Stimulated activated CD8-positive, alpha-beta memory T cell treated with anti-CD3 and anti-CD28 coated beads, Interleukin-7, amount 100 ng/mL, for 1 hour (primary cell): ENCODE measurements at regions not wholly inside any gene's neighbourhood (a gene's known extent, or its start where the extent isn't known, plus 50 kb on each side); places are given as distances from the start of the nearest gene placed in this dataset.

Experiments
- DNase-seq, 2 donors: peaks; one replicate each; pipeline ENCODE4 v3.0.0-alpha.2; 2020; ENCODE audit warnings: low read depth in 2 of 2

DNA sequence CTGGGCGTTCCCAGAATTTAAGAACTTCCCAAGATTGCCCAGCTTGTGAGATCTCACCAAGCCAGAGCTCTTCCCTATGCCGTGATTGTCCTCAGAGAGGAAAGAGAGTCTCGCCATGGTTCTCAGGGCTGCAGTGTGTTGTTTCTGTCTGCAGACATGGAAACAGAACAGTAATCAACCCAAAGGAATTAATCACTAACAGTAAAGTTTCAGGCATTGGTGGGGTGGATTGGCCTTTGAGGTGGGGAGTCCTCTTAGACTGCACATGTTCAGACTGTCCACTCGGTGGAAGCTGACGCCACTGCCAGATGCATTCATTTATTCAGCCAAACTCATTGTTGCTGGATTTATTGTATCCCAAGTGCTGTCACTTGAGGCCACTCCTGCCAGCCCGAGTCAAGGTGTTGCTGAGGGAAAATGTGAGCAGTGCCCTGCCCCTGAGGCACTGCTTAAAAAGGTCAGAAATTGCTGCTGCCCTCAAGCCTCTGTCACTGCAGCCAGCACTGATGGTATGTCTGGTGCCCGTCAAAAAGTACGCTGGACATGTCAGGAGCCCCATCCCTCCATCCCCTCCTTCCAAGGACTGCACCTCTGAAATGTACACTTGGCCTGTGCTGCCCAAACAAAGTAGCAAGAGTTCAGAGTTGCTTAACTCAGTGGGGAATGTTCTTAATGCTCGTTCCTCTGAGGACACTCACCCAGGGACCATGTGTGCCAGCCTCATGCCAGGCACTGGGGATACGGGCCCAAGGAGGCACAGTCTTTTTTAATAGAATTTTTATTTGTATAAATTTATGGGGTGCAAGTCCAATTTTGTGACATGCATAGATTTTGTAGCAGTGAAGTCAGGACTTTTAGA is 201.0 kb downstream of the GLI2 start:
- no peak for DNase-seq

DNA sequence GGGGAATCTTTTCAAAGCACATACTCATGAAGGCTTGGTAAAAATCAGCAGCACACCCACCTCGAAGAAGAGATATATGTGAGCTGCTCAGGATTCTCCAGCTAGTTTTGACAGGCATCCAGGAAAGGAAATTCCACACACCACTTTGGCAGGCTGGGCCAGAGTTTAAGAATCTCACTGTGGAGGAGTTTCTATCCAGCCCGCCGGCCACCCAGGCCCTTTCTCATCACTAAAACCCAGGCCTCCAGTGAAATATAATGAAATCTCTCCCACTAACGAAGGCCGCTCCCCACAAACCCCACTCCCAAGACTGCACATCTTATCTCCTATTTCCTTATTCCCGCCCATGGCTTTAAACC is 202.0 kb downstream of the GLI2 start:
- DNase-seq = no peak

DNA sequence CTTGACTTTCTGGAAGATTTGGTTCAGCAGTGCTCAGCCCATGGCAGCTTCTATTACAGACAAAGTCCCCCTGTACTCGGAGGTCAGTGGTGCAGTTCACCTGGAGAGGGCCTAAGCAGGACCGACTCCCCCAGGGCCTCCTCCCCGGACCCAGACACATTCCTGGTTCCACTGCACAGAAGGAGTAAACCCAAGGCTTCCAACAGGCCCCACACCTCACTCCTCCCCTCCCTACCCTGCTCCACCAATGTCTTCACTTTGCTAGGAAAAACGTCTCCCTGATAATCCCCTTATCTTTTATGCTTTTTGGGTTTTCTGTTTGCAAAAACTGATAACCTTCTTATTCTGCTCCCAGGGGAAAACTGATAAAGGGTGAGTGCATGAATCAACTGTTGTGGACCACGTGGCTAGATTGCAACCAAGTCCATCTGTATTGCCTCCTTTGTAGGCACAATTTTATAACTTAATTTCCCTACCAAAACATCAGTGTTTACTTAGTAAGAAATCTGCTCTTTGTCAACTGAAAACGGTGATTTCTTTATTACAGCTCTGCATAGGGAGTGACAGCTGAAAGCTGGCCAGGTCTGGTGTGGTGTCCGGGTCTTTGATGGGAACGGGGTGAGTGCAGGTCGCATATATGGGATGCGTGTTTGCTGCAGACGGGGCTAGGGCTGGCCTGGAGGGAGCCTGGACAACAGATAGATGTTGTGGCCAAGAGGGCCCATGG is 202.5 kb downstream of the GLI2 start:
- DNase-seq = no peak

DNA sequence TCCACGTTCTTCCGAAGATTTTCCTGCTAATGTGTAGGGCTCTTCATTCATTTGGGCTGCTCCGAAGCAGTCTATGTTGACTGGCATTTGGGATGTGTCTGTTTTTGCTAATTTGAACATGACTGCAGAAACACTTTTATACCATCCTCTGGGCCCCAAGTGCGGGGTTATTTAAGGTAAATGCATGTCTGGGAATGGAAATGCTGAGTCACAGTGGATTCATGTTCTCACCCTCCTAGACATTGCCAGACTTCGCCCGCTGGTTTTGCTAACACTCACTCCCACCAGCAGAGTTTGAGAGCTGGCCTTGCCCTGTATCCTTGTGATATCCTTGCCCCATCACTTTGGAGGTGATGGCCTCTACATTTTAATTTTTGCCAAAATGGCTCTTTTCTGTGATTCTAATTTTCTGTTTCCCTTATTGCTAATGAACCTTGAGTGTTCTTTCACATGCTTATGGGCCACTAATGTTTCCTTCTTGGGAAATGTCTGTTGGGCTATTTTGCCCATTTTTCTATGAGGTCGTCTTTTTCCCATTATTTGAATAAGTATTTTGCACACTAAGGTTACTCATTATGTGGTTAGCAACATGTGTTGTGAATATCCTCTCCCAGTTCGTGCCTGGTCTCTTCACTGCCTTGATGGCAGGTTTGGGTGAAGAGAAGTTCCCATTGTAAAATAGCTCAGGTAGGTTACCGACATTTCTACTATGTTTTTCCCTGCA is 204.1 kb downstream of the GLI2 start:
- no peak for DNase-seq

DNA sequence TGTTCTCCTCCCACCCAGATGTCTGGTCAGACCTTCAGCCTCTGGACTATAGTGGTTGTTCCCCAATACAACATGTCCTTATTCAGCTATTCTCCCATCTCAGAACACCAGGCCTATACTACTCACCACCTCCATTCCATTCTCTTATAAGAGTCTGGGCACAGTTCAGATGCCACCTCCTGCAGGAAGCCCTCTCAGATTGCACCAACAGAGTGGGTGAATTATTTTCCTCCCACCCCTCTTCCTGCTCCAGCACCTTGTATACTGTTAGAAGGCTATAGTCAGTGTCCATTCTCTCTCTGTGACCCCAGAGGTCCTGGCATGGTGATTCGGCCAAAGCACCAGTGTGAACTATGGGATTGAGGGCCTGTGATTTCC is 204.6 kb downstream of the GLI2 start:
- DNase-seq = no peak

DNA sequence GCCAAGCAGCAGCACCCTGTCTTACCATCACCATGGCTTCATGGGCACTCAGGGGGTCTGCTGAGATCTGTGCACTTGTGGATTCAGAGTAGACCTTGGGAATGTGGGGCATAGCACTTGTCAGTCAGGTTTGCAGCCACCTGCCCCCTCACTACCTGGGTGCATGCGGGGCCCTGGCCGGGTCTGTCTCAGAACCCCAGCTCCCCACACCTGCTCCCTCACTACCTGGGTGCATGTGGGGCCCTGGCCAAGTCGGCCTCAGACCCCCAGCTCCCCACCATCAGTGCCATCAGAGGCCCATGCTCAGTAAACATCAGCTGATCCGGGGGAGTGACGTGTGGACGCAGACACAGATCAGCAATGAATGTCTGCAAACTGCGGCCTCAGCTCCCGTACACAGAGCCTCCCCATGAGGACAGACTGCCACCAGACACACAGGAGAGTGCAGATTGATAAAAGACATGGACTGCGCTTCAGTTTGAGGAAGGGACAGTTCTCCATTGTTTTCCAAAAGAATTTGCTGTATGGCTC is 205.1 kb downstream of the GLI2 start:
- no peak for DNase-seq

DNA sequence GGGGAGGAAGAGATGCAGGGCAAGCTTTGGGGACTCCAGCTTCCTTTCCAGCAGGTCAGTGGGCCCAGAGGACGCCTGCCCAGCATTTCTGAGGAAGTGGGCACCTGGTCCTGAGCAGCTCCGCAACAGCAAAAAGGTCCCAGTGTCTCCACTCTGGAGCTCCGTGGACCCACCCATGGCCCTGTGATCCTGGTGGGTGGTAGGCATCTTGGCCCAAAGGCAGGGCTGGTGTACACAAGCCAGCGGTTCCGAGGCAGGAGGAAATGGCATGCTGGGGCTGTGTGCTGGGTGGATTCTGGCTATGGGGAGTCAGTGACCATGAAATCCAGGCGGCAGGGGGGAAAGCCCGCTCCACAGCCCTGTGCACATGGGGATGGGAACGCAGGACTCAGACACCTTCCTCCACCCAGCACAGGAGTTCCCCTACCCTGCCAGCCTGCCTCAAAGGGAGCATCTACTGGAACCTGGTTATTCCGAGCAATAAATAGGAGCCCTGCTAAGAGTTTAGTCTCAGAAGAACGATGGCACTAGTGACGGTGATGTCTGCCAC is 206.0 kb downstream of the GLI2 start:
- no peak for DNase-seq

DNA sequence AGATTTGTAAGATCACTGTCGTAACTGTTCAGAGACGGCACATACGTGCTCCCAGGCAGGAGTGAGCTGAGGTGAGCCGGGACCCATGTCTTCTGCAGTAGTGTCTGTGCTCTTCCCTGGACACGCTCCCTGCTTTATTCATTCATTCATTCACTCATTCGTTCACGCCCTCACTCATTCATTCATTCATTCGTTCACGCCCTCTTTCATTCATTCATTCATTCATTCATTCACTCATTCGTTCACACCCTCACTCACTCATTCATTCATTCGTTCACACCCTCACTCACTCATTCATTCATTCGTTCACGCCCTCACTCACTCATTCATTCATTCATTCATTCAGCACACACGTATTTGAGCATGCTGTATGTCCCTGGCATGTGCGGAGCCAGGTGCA is 207.0 kb downstream of the GLI2 start:
- DNase-seq = no peak

DNA sequence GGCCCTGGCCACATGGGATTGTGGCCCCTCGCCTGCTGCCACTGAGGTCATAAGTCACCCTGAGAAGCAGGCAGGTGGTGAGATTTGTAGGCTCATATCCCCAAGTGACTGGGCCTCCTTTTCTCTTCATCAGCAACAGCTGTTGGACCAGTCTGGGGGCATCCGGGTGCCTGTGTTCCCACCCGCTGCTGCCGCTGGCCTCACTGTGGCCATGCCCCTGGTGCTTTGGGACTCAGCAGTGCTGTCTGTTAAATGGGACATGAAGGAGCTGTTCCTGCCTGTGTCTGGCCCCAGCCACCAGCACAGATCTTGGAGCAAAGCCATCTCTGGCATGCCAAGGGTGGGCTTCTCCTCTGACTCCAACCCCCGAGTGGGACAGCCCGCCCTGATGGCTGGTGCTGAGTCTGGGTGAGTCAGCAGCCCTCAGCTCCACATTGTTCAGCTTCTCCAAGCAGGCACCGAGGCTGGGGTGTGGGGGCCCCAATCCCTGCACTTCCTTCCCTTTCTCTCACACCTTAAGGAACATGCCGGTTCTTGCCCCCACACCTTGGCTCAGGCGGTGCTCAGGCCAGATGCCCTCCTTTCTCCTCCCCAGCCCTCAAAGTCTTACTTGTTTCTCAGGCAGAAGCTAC is 207.9 kb downstream of the GLI2 start:
- no peak for DNase-seq

DNA sequence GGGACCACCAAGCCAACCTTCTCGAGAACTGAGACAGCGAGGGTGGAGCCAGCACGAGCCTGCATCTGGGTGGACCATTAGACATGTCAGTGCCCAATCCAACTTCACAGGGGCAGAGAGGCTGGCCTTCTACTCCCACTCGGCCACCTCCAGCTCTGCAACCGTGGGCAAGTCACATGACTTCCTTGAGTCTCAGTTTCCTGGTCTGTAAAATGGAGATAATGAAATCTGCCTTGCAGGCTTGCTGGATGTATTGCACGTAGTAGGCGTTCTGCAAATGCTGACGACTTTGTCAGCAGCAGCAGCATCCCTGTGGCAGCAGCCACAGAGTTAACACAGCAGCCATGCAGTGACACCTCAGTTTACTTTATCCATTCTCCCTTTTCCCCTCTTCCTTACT is 208.9 kb downstream of the GLI2 start:
- DNase-seq = no peak

DNA sequence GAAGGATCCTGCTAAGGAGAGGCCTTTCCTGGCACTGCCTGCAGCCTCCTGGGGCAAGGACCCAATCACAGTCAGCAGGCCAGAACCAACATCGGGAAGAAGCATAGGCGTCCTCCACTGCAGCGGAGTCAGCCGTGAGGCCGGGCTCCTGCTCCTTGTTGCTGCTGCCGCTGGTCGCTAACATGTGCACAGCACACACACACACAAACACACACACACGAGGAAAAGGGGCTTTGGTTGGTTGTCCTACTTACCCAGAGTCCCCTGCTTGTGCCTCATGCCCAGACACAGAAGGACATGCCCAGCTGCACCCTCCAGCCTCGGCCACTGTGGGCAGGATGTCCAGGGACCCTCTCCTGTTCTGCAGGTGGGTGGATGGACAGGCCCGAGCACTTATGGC is 209.4 kb downstream of the GLI2 start:
- no peak for DNase-seq

DNA sequence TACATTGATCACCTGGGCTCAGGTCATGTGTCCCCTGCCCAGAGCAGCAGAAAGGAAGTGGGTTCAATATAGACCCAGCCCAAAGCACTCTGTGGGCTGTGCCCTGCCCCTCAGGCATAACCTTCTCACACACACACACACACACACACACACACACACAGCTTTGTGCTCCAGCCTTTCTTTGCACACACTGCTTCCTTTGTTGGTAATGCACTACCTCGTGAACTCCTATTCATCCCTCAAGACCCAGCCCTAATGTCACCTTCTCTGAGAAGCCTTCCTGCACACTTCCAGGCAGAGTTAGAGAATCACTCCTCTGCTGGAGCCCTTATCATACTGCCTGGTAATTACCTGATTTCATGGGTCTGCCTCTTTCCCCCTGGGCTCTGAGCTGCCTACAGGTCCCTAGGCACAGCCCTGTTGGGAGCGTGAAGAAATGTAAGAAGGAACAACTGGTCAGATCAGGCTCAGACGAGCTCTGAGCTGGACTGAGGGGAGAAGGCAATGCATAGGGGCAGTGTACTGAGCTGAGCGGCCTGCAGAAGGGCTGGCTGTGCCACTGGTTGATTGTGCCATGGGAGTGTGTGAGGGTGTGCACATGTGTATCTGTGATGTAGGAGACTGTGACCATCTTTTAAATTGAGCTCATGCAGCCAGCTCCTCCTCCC is 210.3 kb downstream of the GLI2 start:
- DNase-seq = no peak

DNA sequence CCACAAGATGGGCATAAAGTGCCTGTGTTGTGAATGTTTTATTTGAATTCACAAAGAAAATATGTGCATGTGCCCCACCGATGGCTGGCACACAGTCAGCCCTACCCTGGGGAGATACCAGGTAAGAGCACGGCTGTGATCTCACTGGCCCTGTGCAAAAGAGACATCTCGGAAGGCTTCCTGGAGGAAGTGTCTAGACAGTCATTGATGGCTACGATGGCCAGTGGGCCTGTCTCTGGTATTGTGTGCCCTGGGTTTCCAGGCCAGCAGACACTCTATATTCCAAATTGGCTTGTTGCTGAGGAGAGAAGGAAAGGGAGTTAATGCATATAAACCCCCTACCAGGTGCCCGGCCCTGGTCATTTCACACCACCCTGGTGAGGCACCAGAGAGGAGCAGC is 211.7 kb downstream of the GLI2 start:
- no peak for DNase-seq

DNA sequence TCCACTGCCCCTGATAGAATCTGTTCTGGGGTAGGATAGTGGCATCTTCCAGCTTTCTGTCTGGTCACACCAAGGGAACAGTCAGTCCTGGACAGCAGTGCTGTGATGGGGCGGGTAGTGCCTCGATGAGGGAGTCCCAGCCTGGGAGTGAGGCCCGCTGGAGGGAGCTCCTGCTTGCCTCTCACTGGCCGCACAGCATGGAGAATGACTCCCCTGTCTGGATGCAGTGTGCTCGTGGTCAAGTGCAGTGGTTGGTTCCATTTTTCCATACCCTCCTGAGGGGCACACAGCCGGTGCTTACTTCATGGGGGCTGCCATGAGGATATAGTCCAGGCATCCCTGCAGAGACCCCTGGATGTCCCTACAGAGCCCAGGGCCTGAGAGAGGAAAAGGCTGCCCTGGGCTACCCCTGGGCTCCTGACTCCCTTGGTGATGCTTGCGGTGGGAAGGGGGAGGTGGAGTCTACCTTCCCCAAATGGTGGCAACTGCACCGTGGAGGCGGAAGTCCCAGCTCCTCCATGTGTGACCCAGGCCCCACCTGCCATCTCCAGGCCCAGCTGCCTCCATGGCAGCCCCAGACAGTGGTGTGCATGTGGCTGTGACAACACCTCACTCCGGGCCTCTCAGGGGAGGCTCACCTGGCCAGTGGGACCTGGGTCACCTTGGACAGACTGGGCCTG is 212.5 kb downstream of the GLI2 start:
- DNase-seq = no peak

DNA sequence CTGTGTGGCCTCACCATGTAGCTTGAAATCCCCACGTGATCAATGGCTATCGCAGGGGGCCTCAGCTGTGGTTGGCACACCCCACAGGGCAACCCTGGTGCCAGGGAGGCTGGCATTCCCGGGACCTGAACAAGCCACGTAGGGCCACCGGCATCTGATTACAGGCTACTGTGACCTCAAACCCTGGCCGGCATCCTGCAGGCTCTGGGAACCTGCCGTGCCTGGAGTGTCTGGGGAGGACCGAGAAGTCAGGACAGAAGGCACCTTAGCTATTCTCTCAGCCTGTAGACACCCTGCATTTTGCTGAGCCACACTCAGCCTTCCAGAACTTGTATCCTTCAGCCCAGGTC is 213.0 kb downstream of the GLI2 start:
- no peak for DNase-seq

DNA sequence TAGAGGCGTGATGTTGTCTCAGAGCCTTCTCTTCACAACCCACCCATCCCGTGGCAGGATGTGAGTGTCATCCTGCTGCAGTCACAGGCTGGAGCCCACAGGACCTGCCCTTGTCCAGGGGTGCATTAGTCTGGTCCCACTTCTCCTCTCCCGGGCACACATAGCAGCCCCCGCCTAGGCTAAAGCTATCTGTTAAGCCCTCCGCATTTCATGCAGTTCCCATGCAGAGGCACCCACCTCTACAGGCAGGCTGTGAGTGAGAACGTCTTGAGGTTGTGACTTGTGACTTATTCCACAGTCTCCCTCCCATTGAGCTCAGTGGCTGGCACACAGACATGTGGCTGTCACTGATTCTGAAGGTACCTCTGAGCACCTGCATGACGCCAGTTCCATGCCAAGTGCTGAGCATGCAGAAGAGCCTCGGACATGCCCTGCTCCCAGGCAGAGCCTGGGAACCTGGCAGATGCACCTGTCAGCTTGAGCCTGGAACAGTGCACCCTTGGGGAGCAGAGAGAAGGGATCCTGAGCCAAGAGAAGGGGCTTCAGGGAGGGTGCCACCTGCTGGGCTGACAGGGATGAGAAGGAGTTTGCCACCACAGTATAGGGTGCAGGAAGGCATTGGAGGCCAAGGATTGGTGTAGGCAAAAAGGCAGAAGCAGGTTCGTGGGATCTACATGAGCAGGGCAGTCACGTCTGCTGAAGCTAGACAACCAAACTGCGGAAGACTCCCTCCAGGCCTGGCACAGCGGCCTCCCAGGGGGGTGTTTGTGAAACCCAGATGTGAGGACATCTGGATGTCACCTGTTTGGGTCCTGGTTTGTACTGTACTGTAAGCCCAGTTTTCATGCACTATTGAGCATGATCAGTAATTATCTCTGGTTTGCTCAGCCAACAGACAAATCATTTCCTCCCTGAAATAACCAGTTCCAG is 213.6 kb downstream of the GLI2 start:
- no peak for DNase-seq

DNA sequence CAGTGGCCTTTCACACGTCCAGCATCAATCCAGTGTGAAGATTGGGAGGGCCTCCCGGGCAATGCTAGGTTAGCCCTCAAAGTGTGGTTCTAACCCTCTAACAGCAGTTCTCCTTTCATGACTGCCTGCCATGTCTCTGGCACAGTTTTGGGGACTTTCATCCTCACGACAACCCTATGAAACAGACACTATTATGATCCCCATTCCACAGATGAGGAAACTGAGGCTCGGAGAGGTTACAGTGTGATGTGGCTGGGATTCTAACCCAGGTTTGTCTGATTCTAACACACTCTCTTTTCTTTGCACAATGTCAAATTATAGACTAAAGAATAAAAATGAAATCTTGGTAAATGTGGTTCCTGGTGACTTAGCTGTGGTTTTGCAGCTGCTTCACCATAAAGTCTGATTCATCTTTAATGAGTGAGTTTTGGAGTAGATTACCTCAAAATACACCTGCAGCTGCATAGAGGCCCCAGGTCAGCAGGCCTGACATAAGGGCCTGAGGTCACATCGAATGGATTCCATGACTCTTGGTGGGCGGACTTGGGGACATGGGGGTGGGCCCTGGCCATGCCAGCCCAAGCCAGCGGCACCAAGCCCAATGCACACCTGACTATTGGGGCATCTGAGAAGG is 214.4 kb downstream of the GLI2 start:
- no peak for DNase-seq

DNA sequence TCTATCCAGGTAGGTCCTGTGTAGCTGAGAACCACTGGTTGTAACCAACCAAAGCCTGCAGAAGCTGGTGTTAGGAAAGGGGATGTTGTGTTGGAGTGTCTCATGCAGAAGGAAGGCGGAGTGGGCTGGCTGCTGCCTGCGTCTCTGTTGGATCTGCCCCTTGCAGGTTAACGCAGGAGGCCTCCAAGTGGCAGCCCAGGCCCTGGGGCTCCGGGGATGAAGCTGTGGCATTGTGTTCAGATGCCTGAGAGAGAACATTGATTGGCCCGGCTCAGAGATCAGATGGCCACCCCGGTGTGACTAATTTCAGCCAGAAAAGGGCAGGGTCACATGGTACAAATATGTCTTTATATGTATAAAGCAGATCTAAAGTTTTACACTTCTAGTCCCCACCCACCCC is 216.0 kb downstream of the GLI2 start:
- DNase-seq = no peak

DNA sequence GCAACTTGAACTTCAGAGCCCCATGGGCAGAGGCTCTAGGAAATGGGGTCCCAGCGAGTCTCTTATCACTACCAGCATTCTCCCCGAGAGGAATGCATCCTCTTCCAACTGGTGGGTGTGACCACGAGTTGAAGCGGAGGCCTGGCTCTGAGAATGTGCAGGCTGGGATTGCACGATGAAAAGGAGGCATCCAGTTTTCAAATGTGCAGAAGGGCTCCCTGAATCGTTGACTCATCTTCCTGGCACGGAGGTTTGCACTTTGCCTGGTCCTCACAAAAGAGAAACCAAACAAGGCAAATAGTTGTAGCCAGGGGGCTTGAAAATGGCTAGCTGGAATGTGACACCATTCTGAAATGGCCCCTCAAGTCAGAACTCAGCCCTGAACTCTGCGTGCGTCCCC is 216.7 kb downstream of the GLI2 start:
- DNase-seq = no peak
